Stimulated activated CD4-positive, alpha-beta T cell treated with anti-CD3 and anti-CD28 coated beads, TNF-alpha, amount 100 ng/mL, for 24 hours (primary cell): ENCODE measurements at regions not wholly inside any gene's neighbourhood (a gene's known extent, or its start where the extent isn't known, plus 50 kb on each side); places are given as distances from the start of the nearest gene placed in this dataset.
"Not testable (repeated sequence)": the region's sequence is repeated elsewhere in the genome, so short reads cannot be mapped to it uniquely, and the experiment has no call there.

ENCODE experiments used
- DNase-seq, 3 experiments: peaks; one replicate each; pipeline ENCODE4 v3.0.0-alpha.2; 2020; ENCODE audit warnings: low read depth in 3 of 3

DNA sequence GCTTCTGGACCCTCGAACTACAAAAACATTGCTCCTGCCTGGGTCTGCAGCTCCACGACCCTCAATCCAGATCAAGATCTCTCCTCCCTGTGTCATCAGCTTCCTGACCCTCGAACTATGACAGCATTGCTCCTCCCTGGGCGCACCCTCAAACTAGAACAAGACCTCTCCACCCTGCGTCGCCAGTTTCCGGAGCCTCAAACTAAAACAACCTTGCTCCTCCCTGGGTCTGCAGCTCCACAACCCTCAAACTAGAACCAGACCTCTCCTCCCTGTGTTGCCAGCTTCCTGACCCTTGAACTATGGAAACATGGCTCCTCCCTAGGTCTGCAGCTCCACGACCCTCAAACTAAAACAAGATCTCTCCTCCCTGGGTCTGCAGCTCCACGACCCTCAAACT lies 339.7 kb upstream of the SULF2 start:
- no peak for DNase-seq

DNA sequence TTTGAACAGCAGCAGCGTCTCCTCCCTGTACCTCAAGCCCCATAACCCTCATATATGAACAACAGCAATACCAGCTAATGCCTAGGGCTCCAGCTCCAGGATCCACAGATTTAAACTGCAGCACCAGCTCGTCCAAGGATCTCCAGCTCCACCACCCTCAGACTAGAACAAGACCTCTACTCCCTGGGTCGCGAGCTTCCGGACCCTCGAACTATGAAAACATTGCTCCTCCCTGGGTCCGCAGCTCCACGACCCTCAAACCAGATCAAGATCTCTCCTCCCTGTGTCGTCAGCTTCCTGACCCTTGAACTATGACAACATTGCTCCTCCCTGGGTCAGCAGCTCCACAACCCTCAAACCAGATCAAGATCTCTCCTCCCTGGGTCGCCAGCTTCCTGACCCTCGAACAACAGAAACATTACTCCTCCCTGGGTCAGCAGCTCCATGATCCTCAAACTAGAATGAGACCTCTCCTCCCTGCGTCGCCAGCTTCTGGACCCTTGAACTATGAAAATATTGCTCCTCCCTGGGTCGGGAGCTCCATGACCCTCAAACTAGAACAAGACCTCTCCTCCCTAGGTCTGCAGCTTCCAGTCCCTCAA lies 339.0 kb upstream of the SULF2 start:
- DNase-seq = no peak

DNA sequence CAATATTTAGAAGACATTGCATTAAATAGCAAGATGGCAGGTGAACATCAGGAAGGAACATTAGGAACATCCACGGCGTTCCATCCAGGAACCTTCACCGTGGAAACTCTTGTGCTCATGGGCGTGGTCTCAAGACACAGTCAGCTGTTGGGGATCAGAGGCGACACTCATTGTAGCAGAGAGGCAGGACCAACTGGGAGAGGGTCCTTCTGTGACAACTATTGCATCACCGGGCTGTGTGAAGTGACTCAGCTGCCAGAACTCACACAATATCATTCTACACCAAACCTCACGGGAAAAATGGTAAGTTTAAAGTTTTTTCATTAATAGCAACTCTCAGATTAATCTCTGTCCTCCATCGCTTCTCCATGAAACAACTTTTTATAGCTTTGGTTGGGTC lies 334.8 kb upstream of the SULF2 start:
- no peak for DNase-seq

DNA sequence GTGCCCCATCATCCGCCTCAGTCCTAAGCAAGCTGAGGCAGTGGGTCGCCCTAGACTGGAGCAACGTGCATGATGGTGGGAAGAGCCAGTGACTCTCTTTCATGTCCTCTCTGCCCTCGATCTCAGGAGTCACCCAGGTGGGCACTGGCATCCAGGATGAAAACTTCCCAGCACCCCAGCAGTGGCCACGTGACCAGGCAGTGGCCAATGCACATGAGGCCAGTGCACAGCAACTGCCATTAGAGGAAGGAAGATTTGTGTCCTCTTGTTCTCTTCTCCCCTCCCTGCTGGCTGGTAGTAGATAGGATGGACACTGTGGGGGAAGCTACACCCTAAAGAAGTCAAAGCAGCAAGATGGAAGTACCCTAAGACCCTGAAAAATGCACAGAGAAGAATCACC lies 334.1 kb upstream of the SULF2 start:
- not testable (repeated sequence) for DNase-seq

DNA sequence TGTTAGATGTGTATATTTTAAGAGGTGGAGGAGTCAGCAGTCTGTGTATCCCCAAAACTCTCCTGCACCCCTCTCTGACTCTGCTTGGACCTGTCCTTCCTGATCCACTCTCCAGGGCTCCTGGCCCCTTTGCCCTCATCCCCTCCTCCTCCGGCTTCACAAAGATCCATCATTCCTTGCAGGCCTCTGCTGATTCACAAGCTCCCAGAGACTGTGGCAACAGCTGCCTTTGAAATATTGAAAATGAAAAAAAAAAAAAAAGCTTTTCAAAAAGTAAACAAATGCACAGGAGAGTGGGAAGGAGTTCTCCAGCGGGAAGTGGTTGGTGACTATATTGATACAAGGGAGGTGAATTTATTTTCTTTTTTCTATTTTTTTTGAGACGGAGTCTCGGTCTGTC lies 330.2 kb upstream of the SULF2 start:
- no peak for DNase-seq

DNA sequence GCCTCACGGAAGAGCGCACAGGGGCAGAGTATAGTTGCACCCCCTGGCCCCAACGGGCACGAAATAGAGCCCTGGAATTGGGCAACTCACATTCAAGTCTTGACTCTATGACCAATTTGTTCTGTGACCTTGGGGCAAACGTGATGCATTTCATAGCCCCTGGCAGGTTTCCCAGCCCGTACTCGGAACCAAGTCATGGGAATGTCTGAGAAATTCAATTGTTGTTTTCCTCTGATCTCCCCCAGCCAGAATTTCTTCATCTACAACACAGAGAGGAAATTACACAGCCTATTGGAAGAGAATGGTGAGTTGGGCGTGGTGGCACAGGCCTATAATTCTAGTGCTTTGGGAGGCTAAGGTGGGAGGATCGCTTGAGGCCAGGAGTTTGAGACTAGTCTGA lies 322.3 kb upstream of the SULF2 start:
- DNase-seq = no peak

DNA sequence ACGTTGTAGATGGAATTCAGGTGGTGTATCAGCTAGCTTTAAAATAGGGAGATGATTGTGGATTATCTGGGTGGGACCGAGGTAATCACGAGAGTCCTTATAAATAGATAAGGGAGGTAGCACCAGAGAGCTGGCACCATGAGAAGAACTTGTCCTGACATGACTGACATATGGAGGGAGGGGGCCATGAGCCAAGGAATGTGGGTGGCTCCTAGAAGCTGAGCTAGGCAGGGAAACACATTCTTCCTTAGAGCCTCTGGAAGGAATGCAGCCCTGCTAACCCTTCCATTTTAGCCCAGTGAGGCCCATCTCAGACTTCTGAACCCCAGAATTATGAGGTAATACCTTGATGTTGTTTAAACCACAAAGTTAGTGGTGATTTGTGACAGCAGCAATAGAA lies 321.1 kb upstream of the SULF2 start:
- DNase-seq = no peak

DNA sequence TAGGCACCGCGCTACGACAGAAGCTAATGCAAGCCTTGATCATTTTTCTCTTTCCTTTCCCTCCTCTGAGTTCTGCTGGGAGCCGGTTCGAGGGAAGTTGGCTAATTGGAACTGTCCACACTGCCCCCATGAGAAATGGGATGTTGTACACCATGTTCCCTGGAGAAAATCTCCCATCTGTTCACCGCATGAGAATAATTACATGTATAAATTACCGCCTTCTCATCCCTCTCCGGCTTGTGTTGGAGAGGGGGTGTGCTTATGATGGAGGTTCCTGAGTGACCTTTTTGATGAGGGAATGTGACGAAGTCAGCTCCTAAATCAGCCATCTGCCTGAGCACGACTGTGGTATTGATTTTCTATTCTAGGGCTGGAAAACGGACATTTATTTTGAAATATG lies 320.2 kb upstream of the SULF2 start:
- no peak for DNase-seq

DNA sequence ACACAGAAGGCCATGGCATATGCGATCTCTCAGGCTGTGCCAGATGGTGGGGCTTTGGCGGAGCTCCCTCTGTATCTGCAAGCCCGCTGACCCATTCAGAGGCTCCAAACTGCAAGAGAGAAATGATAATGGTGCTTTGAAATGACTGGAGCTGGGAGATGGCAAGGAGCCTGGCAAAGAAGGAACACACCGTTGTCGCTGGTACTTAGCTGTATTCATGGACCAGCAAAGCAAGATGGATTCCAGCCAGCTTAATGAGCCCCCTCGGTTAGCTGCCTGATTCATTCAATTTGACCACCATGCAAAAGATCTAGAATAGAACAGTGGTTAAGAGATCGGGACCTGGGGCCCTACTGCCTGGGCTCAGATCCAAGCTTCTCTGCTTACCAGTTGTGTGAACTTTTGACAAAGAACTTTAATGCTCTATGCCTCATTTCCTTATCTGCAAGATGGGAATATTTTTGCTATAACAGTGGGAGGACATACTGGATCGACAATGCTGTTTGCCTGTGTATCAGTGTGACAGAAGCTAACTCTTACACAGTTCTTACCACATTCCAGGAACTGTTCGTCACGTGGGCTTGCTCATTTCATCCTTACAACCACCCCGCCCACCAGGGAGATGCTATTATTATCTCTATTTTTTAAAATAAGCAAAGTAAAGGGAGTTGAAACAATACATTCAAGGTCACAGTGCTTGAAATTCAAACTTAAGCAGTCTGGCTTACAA lies 317.8 kb upstream of the SULF2 start:
- DNase-seq = no peak

DNA sequence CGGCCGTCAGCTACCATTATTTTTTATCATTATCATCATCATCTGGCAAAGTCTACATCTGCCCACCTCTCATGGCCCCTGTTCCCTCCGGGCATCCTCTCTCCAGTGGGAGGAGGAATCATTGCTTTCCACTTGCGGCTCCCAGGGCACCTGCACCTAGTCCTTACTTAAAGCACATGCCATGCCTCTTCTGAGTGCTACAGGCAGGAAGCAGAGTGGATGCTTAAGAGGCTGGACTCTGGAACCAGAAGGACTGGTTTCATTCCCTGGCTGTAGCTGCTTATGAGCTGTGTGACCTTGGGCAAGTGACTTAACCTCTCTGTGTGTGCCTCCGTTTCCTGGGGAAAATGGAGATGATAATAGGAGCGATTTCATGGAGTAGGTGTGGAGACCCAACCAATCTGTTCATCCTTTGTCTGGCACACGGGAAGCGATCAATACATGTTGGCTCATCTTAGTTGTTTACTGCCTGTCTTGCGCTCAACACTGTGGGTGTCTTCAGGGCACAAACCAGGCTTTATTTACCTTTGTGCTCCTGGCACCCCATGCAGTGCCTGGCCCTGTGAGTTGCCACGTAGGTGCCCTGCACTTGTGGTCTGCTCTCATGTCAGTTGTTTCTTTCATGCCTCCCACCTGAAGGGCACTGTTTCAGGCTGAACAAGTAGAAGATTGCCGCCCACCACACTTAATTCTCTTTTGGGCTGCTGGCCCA lies 317.0 kb upstream of the SULF2 start:
- no peak for DNase-seq

DNA sequence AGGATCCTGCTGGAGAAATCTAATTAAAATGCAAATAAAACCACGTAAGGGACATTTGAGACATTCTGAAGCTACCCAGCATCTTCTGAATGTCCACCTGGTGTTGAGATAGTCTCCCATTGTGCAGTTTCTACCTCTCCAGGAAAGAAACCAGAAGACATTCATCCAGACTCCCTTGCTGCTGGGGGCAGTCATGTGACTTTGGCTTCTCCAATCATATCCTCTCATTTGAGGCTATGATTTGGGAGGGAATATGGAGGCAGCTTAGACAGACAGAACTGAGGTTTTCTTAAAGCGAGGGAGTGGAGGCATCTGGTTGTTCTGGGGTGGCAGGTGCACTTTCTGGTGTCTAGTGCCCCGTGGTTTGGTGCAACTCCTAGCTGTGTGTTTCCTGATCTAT lies 315.2 kb upstream of the SULF2 start:
- DNase-seq = no peak

DNA sequence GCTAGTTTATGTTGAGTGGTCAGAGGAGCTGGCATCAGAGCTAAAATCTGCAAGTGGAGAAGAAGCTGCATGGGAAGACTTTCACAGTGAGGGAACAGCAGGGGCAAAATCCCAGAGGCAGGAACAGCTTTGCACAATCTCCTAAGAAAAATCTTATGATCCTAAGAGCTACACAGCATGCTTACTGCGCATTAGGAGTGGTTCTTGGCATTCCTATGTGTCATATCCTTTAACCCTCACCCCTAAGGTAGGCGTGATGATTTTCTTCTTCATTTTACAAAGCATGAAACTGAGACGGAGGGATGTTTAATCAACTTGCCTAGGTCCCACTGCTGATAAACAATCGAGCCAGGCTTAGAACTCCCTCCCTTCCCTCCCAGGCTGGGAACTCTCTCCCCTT lies 313.6 kb upstream of the SULF2 start:
- no peak for DNase-seq

DNA sequence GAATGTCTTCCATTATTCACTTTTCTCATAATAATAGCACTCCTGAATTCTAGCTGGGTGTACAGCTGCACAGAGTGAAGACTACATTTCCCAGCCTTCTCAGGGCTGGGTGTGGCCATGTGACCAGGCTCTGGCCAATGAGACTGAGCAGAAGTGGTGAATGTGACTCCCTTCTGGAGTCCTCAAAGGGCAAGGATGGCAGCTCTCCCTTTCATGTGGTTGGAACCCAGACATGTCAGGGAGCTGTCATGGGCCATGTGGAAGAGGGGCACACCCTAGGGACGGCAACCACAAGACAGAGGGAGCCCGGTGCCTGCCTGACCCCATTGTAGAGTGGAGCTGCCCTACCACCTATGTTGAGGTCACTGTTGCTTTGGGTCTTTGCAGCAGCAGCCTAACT lies 312.8 kb upstream of the SULF2 start:
- no peak for DNase-seq

DNA sequence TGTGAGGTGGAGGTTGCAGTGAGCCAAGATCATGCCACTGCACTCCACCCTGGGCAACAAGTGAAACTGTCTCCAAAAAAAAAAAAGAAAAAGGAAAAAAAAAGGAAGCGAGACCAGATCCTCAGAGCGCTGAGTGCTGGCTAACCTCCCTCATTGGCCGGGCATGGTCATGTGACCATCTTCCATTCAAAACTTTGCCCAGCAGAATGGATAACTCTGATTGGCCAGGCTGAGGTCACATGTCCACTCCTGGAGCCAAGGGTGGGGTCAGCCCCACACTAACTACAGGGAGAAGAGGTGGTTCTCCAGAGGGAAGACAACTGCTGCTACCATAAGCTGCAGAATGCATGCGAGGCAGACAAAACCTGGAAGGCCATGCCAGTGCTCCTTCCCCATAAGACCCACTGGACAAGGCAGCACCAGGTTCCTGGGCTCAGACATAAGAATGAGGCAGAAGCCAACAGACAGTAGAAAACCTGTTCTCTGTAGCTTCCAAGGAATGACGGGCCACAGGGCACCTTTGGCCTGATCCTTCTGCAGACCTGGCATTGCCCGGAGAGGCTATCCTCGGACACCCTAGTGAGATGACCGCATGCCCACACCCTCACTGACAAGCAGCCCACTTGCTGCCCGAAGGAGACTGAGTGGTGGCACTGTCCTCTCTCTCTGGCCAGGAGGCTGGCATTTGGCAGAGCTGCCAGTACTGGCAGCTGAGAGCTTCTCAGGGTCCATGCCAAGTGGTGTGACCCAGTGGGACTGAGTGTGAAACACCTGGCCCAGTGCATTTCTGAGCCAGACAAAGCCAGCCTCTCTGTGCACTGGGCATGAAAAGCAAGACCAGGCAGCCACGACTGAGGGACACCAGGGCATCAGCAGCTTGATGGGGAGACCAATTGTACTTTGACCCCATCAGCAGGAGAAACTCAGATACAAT lies 311.9 kb upstream of the SULF2 start:
- DNase-seq = no peak

DNA sequence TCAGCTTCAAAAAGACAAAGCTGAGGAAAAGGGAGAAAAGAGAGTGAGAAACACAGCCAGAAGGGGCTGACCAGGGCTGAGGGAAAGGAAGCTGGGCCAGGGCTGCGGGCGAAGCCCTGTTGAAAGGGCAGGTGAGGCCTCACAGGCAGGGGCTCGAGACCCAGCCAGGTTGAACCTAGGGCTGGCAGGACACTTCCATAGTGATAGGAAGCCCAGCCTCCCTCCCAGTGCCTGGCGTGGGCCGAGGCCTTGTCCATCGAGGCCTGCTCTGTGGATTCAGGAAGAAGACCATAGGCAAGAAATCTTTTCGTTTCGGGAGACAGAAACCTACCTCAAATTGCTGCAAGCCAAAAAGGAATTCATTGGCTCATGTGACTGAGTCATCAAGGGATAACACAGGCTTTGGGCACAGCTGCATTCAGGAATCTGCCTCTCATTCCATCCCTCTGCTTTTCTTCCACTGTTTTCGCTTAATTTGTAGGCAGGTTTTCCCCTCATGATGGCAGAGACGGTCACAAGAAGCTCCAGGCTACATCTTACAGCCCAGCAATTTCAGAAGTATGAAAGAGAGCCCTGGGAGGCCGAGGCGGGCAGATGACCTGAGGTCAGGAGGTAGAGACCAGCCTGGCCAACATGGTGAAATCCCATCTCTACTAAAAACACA lies 311.1 kb upstream of the SULF2 start:
- no peak for DNase-seq

DNA sequence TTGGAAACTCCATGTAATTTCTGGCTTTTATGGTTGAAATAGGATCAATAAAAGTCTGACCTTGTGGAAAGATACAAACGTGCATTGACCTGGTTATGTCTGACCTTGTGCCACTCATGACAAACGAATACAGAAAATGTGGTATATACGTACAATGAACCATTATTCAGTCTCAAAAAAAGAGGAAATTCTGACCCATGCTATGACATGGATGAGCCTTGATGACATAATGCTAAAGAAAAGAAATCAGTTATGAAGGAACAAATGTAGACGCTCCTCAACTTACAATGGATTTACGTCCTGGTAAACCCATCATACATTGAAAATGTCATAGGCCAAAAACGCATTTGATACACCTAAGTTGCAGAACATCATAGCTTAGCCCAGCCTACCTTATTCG lies 309.7 kb upstream of the SULF2 start:
- DNase-seq = no peak

DNA sequence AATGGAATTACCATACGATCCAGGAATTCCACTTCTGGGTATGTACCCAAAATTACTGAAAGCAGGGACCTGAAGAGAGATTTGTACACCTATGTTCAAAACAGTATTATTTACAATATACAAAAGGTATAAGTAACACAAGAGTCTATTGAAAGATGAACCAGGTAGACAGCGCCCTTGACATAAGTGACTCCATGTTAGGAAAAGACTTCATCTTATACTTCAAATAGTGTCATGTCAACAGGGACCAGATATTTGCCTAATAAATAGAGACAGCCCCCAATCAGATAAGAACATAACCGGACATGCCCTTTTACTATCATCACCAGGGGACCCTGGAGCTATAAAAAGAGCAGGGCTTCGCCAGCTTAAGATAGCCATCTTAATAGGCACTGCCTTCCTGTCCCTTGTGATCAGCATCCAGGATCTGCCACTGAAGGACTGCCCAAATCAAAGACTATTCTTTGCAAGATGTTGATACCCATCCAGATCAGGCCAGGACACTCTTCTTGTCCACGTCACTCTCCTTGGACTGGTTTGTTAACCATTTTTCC lies 309.0 kb upstream of the SULF2 start:
- DNase-seq = no peak

DNA sequence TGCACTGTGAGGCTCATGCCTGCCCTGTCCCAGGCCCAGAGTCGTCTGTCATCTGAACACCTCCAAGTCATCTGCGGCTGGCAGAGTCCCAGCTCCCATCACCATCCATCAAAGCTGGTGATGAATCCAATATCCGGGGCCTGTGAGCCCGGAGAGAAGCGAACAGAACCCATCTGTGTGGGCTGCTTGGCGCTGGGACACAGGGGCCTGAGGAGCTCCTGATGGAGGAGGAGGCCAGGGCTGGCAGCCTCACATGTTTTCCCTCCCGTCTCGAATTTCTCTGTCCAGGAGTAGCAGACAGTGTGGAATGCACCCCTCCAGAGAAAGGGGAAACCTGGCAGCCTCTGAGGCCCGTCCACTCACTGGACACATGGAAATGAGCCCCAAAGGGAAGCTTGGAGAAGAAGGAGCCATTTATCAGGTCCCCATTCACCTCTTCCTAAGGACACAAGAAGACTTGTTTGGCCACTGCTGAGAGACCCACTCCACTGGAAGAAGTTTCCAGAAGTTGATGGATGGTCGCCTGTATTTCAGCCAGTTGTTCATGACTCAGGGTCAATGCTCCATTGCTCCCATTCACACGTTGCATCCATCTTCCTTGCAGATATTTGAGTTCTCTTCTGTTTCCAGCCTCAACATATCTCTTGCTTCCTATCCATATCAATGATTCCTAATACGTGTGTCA lies 307.5 kb upstream of the SULF2 start:
- no peak for DNase-seq

DNA sequence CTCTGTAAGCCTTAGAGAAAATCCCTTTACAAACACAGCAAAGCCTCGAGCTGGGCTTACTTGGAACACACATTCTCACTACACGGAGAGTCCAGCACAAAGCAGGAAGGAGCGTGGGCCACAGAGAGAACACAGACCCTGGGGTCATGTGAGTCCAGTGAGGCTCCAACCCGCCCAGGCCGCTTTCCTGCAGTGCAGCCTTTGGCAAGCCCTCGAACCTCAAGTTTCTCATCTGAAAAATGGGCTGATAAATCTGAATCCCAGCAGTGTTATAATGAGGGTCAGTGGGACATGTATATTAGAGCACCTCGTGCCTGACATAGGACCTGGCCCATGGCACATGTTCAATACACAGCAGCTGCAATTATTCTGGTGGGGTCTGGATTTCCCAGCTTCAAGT lies 305.5 kb upstream of the SULF2 start:
- DNase-seq = no peak

DNA sequence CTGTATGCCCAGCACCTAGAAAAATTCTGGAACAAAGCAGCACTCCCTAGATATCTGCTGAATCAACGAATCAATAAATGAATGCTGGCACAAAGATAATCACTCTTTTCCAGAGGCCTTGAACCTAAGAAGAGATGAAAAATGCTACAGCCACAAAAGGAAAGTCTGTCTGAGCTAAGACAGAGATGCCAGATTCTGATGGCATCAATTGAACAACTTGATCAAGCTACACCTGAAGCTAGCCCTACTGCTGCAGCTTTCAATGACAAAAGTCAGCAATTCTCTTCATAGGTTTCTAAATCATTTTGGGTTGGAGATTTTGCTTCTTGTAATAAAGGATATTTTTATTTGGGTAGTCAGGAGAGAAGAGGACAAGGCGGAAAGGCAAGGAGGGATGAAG lies 305.0 kb upstream of the SULF2 start:
- no peak for DNase-seq

DNA sequence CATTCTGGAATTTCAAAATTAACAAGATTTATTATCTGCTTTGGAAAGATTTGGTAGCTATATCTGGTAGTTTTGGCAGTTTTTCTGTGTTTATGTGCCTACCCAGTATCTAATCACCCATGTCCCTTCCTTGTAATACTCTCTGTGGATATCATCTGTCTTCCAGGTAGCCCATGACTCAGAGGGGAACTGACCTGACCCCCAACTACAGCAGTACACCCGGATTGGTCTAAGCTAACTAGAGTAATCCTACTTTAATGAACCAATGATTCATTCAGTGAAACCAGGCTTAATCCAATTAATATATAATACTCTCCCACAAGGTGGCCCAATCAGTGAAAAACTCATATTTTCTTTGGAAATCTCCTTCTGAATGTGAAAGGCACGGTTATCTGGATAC lies 295.3 kb upstream of the SULF2 start:
- DNase-seq = no peak
